GM23338 (cell line): ENCODE measurements at regions not wholly inside any gene's neighbourhood (a gene's known extent, or its start where the extent isn't known, plus 50 kb on each side); places are given as distances from the start of the nearest gene placed in this dataset.

ENCODE experiments used
- ATAC-seq: fragments of 200-7000 bp; cut with Tn5 transposase; 3 replicates; pipeline ENCODE4 v1.9.1; 2020
- DNase-seq: peaks from one replicate; pipeline ENCODE4 v3.0.0-alpha.2; 2015; ENCODE audit warnings: low spot score
- H2AFZ ChIP-seq: fragments of 200-600 bp; sonication (generic); 2 replicates; pipeline ENCODE4 v1.8.0; 2016; ENCODE audit warnings: antibody characterized with exemption, mild to moderate bottlenecking, moderate library complexity
- H3F3A ChIP-seq: fragments of 200-600 bp; sonication (generic); replicated peaks from 2 replicates; pipeline ENCODE4 v1.8.0; 2017; ENCODE audit warnings: antibody characterized with exemption, mixed run types, low read depth
- H3K27ac ChIP-seq: fragments of 200-600 bp; sonication (generic); 2 replicates; pipeline ENCODE4 v1.6.1; 2016; ENCODE audit warnings: low read depth
- H3K27me3 ChIP-seq: fragments of 200-600 bp; sonication (generic); 2 replicates; pipeline ENCODE4 v1.8.0; 2016; ENCODE audit warnings: mild to moderate bottlenecking, mixed run types, moderate library complexity; ENCODE audit not compliant: insufficient read depth
- H3K36me3 ChIP-seq: fragments of 200-600 bp; sonication (generic); 2 replicates; pipeline ENCODE4 v1.8.0; 2016; ENCODE audit warnings: mild to moderate bottlenecking; ENCODE audit not compliant: insufficient read depth
- H3K4me1 ChIP-seq: fragments of 200-600 bp; sonication (generic); 2 replicates; pipeline ENCODE4 v1.8.0; 2016; ENCODE audit warnings: mild to moderate bottlenecking, moderate library complexity; ENCODE audit not compliant: insufficient read depth
- H3K4me2 ChIP-seq: fragments of 200-600 bp; sonication (generic); 2 replicates; pipeline ENCODE4 v1.7.1; 2017; ENCODE audit warnings: mixed run types
- H3K4me3 ChIP-seq: fragments of 200-600 bp; sonication (generic); 2 replicates; pipeline ENCODE4 v1.6.1; 2016; ENCODE audit warnings: mixed run types
- H3K79me2 ChIP-seq: fragments of 200-600 bp; sonication (generic); replicated peaks from 2 replicates; pipeline ENCODE4 v1.8.0; 2017; ENCODE audit warnings: mild to moderate bottlenecking; ENCODE audit not compliant: insufficient read depth
- H3K9me2 ChIP-seq: fragments of 200-600 bp; sonication (generic); 2 replicates; pipeline ENCODE4 v1.8.0; 2017; ENCODE audit not compliant: insufficient read depth
- H4K20me1 ChIP-seq: fragments of 200-600 bp; sonication (generic); replicated peaks from 2 replicates; pipeline ENCODE4 v1.8.0; 2017; ENCODE audit warnings: mild to moderate bottlenecking; ENCODE audit not compliant: insufficient read depth
- H3K27ac Mint-ChIP-seq: 2 replicates; pipeline ENCODE4 v1.8.0; 2020; ENCODE audit warnings: inconsistent platforms, mild to moderate bottlenecking, moderate library complexity, mixed read lengths
- H3K27me3 Mint-ChIP-seq: 3 replicates; pipeline ENCODE4 v1.8.0; 2022; ENCODE audit warnings: low read depth, mild to moderate bottlenecking, moderate library complexity, mixed read lengths, inconsistent platforms; ENCODE audit not compliant: insufficient read depth, poor library complexity
- H3K36me3 Mint-ChIP-seq: 3 replicates; pipeline ENCODE4 v1.8.0; 2021; ENCODE audit warnings: low read depth, mild to moderate bottlenecking, inconsistent platforms, moderate library complexity, mixed read lengths
- H3K4me1 Mint-ChIP-seq: 3 replicates; pipeline ENCODE4 v1.8.0; 2020; ENCODE audit warnings: mild to moderate bottlenecking, inconsistent platforms, mixed read lengths
- H3K4me3 Mint-ChIP-seq: 3 replicates; pipeline ENCODE4 v1.8.0; 2021; ENCODE audit warnings: moderate library complexity, mild to moderate bottlenecking, inconsistent platforms, mixed read lengths
- H3K9me3 Mint-ChIP-seq: 3 replicates; pipeline ENCODE4 v1.8.0; 2020; ENCODE audit warnings: moderate library complexity, mild to moderate bottlenecking, inconsistent platforms, mixed read lengths
- CREB1 ChIP-seq: fragments of 250-450 bp; sonication (Bioruptor Pico); IDR thresholded peaks from 2 replicates; pipeline ENCODE4 v1.5.0; 2020; ENCODE audit warnings: low read depth, mild to moderate bottlenecking, moderate library complexity
- ETS1 ChIP-seq: IDR thresholded peaks from 2 replicates; pipeline ENCODE4 v1.6.1; 2016; ENCODE audit warnings: antibody characterized with exemption
- EZH2phosphoT487 ChIP-seq: fragments of 200-600 bp; sonication (generic); IDR thresholded peaks from one replicate; pipeline ENCODE4 v1.8.1; 2018; ENCODE audit warnings: antibody characterized with exemption; ENCODE audit not compliant: unreplicated experiment
- JUNB ChIP-seq: IDR thresholded peaks from one replicate; pipeline ENCODE4 v1.6.1; 2016; ENCODE audit warnings: antibody characterized with exemption; ENCODE audit not compliant: unreplicated experiment
- NANOG ChIP-seq: IDR thresholded peaks from 2 replicates; pipeline ENCODE4 v1.6.1; 2016; ENCODE audit warnings: antibody characterized with exemption, borderline replicate concordance
- POLR2AphosphoS5 ChIP-seq: IDR thresholded peaks from 2 replicates; pipeline ENCODE4 v1.6.1; 2016; ENCODE audit warnings: antibody characterized with exemption, low read depth
- REST ChIP-seq: IDR thresholded peaks from one replicate; pipeline ENCODE4 v1.6.1; 2018; ENCODE audit warnings: antibody characterized with exemption; ENCODE audit not compliant: unreplicated experiment
- STAT1 ChIP-seq: IDR thresholded peaks from one replicate; pipeline ENCODE4 v1.6.1; 2016; ENCODE audit warnings: antibody characterized with exemption; ENCODE audit not compliant: unreplicated experiment
- ZNF331 ChIP-seq: fragments of 250-450 bp; sonication (Bioruptor Pico); IDR thresholded peaks from 2 replicates; pipeline ENCODE4 v1.5.0; 2020; ENCODE audit warnings: low read depth, mild to moderate bottlenecking, moderate library complexity
- ZNF462 ChIP-seq: fragments of 250-450 bp; sonication (Bioruptor Pico); IDR thresholded peaks from 2 replicates; pipeline ENCODE4 v1.5.0; 2020; ENCODE audit warnings: mild to moderate bottlenecking, moderate library complexity

GRCh38 chr2:83478037-83478436 is 981.0 kb downstream of the SUCLG1 start (continued):
- TF ChIP-seq REST (no peak), EZH2phosphoT487 (no peak), STAT1 (no peak), ETS1 (no peak), CREB1 (no peak), NANOG (no peak)

- H3K79me2 ChIP-seq: no peaks in the 10 kb centered on the region
- no peaks in the 10 kb centered on the region for H3K36me3 Mint-ChIP-seq
- 0 out of 2 replicates have a peak, but pooled peaks cover 5% of the 10 kb centered on the region for H3K4me1 ChIP-seq
- no peaks in the 10 kb centered on the region for H3F3A ChIP-seq
- H3K9me2 ChIP-seq: no peaks in the 10 kb centered on the region
- no peaks in the 10 kb centered on the region for H3K27me3 Mint-ChIP-seq
- no peak for TF ChIP-seq REST
- TF ChIP-seq ZNF462: no peak
- TF ChIP-seq ETS1: no peak
- no peak for TF ChIP-seq STAT1
- no peak for TF ChIP-seq ZNF331 (CRISPR knock-in tag)
- TF ChIP-seq NANOG: no peak
- no peak for TF ChIP-seq JUNB
- no peak for TF ChIP-seq POLR2AphosphoS5
- no peaks in the 10 kb centered on the region for H4K20me1 ChIP-seq
- ATAC-seq (no peak), DNase-seq (no peak)
- H3K4me1 Mint-ChIP-seq: peaks cover 5% of the 10 kb centered on the region; the same call in 2 of the 3 replicates
- no peak overlapping the region for H3K4me2 ChIP-seq
- no peak overlapping the region for H3K4me3 Mint-ChIP-seq
- no peak overlapping the region for H3K27ac Mint-ChIP-seq
- no peak overlapping the region for H3K4me3 ChIP-seq
- H3K36me3 ChIP-seq: no peaks in the 10 kb centered on the region
- no peaks in the 10 kb centered on the region for H3K9me3 Mint-ChIP-seq
- no peak overlapping the region for H2AFZ ChIP-seq
- H3K27ac ChIP-seq: no peak overlapping the region
- no peaks in the 10 kb centered on the region for H3K27me3 ChIP-seq
Measured at GRCh38 chr2:83475371-83475770, 983.7 kb downstream of the SUCLG1 start.
